CD14-positive monocyte (primary cell): ENCODE measurements at regions not wholly inside any gene's neighbourhood (a gene's known extent, or its start where the extent isn't known, plus 50 kb on each side); places are given as distances from the start of the nearest gene placed in this dataset.

ENCODE experiments used
- DNase-seq, 3 donors: peaks; one replicate each; pipeline ENCODE4 v3.0.0-alpha.2; 2011 to 2022
- H2AFZ ChIP-seq: 2 replicates; pipeline ENCODE4 v1.6.0; 2012; ENCODE audit warnings: mild to moderate bottlenecking, low read depth, low read length, inconsistent platforms; ENCODE audit not compliant: insufficient read depth, poor library complexity, severe bottlenecking
- H3K27ac ChIP-seq, 2 donors: 1 replicate in 1 of 2; 2 replicates in 1 of 2; pipeline ENCODE4 v1.5.1; 2012 to 2013; ENCODE audit warnings: low read length in 2 of 2, control low read depth in 1 of 2, inconsistent platforms in 1 of 2, low read depth in 1 of 2, mild to moderate bottlenecking in 1 of 2
- H3K27me3 ChIP-seq, 2 donors: one replicate each; pipeline versions ENCODE4 v1.6.0 to v1.6.1; 2011 to 2013; ENCODE audit warnings: low read length in 2 of 2; ENCODE audit not compliant: control insufficient read depth in 2 of 2, insufficient read depth in 2 of 2
- H3K36me3 ChIP-seq, 2 donors: replicated peaks in 1 of 2; 1 replicate in 1 of 2; 2 replicates in 1 of 2; pipeline versions ENCODE4 v1.5.1 to v1.6.1; 2012 to 2013; ENCODE audit warnings: low read length in 2 of 2, control low read depth in 1 of 2, inconsistent platforms in 1 of 2, mild to moderate bottlenecking in 1 of 2; ENCODE audit not compliant: insufficient read depth in 2 of 2, control insufficient read depth in 1 of 2
- H3K4me1 ChIP-seq, 2 donors: 1 replicate in 1 of 2; 2 replicates in 1 of 2; pipeline versions ENCODE4 v1.5.1 to v1.6.1; 2012 to 2013; ENCODE audit warnings: low read length in 2 of 2, control low read depth in 1 of 2, inconsistent platforms in 1 of 2, mild to moderate bottlenecking in 1 of 2, moderate library complexity in 1 of 2; ENCODE audit not compliant: insufficient read depth in 2 of 2, control insufficient read depth in 1 of 2
- H3K4me2 ChIP-seq: replicated peaks from 2 replicates; pipeline ENCODE3; 2012; ENCODE audit warnings: low read length, moderate library complexity, mild to moderate bottlenecking; ENCODE audit not compliant: poor library complexity, severe bottlenecking; ENCODE audit errors: extremely low read depth
- H3K4me3 ChIP-seq, 3 experiments: fragments of 200-600 bp in 1 of 3; sonication (generic) in 1 of 3; replicated peaks in 1 of 3; 1 replicate in 2 of 3; 2 replicates in 1 of 3; pipeline ENCODE4 v1.5.1; 2011 to 2013; ENCODE audit warnings: low read length in 3 of 3, mild to moderate bottlenecking in 3 of 3, control low read depth in 2 of 3, low read depth in 2 of 3, inconsistent platforms in 1 of 3, moderate library complexity in 1 of 3
- H3K79me2 ChIP-seq: 2 replicates; pipeline ENCODE4 v1.6.0; 2012; ENCODE audit warnings: mild to moderate bottlenecking, control low read depth, inconsistent platforms, low read length, moderate library complexity; ENCODE audit not compliant: insufficient read depth
- H3K9ac ChIP-seq: 2 replicates; pipeline ENCODE4 v1.6.0; 2017; ENCODE audit warnings: low read length, mild to moderate bottlenecking; ENCODE audit not compliant: insufficient read depth, poor library complexity, severe bottlenecking
- H3K9me3 ChIP-seq, 2 donors: replicated peaks in 1 of 2; 1 replicate in 1 of 2; 2 replicates in 1 of 2; pipeline versions ENCODE4 v1.5.1 to v1.6.1; 2012 to 2013; ENCODE audit warnings: low read length in 2 of 2, control low read depth in 1 of 2; ENCODE audit not compliant: control insufficient read depth in 1 of 2, insufficient read depth in 1 of 2
- H4K20me1 ChIP-seq: 2 replicates; pipeline ENCODE4 v1.6.0; 2012; ENCODE audit warnings: mild to moderate bottlenecking, low read length, control low read depth, moderate library complexity; ENCODE audit not compliant: insufficient read depth
- H3K27ac Mint-ChIP-seq, 7 donors: one replicate each; pipeline ENCODE4 v1.8.0; 2020; ENCODE audit warnings: mild to moderate bottlenecking in 7 of 7, mixed read lengths in 7 of 7, moderate library complexity in 6 of 7, inconsistent platforms in 2 of 7
- H3K27me3 Mint-ChIP-seq, 3 donors: one replicate each; pipeline ENCODE4 v1.8.0; 2021 to 2022; ENCODE audit warnings: low read depth in 3 of 3, mild to moderate bottlenecking in 3 of 3, mixed read lengths in 3 of 3, moderate library complexity in 3 of 3, inconsistent platforms in 1 of 3
- H3K36me3 Mint-ChIP-seq, 2 donors: one replicate each; pipeline ENCODE4 v1.8.0; 2020; ENCODE audit warnings: mixed read lengths in 2 of 2, inconsistent platforms in 1 of 2, mild to moderate bottlenecking in 1 of 2
- H3K4me1 Mint-ChIP-seq: one replicate; pipeline ENCODE4 v1.8.0; 2020; ENCODE audit warnings: mild to moderate bottlenecking, mixed read lengths
- H3K4me3 Mint-ChIP-seq, 2 donors: one replicate each; pipeline ENCODE4 v1.8.0; 2020; ENCODE audit warnings: mild to moderate bottlenecking in 2 of 2, mixed read lengths in 2 of 2, moderate library complexity in 1 of 2
- H3K9me3 Mint-ChIP-seq, 7 donors: one replicate each; pipeline ENCODE4 v1.8.0; 2020 to 2022; ENCODE audit warnings: mixed read lengths in 7 of 7, mild to moderate bottlenecking in 6 of 7, moderate library complexity in 6 of 7, inconsistent platforms in 2 of 7
- WGBS: methylation state at CpG from one replicate; pipeline ENCODE4 v1.1.5; 2013; ENCODE audit warnings: missing lambda C conversion rate; ENCODE audit not compliant: insufficient coverage; 5-methylcytosine and 5-hydroxymethylcytosine counted together
- intact Hi-C, 2 donors: fragments of 100-400 bp; cut with micrococcal nuclease; formaldehyde crosslinking; loops; one replicate each; pipeline versions ENCODE4 v1.15.0 to v1.15.1; 2023
- TF ChIP-seq, protein P1 (sequence below): fragments of 200-600 bp; IDR thresholded peaks from one replicate; pipeline ENCODE4 v1.8.0; 2022; ENCODE audit warnings: antibody characterized with exemption, mild to moderate bottlenecking

GRCh38 chr11:76259299-76259908 is 53.1 kb upstream of the WNT11 start:
- no peaks in the 10 kb centered on the region for H3K27me3 ChIP-seq
- H3K27ac ChIP-seq = no peak overlapping the region
- DNase-seq = no peak
- intact Hi-C loops = no loop called here
- no peaks in the 10 kb centered on the region for H3K36me3 Mint-ChIP-seq
- no peaks in the 10 kb centered on the region for H3K36me3 ChIP-seq
- H3K4me3 ChIP-seq = no peak overlapping the region
- no peak overlapping the region for H3K4me3 Mint-ChIP-seq
- TF ChIP-seq, protein P1, sequence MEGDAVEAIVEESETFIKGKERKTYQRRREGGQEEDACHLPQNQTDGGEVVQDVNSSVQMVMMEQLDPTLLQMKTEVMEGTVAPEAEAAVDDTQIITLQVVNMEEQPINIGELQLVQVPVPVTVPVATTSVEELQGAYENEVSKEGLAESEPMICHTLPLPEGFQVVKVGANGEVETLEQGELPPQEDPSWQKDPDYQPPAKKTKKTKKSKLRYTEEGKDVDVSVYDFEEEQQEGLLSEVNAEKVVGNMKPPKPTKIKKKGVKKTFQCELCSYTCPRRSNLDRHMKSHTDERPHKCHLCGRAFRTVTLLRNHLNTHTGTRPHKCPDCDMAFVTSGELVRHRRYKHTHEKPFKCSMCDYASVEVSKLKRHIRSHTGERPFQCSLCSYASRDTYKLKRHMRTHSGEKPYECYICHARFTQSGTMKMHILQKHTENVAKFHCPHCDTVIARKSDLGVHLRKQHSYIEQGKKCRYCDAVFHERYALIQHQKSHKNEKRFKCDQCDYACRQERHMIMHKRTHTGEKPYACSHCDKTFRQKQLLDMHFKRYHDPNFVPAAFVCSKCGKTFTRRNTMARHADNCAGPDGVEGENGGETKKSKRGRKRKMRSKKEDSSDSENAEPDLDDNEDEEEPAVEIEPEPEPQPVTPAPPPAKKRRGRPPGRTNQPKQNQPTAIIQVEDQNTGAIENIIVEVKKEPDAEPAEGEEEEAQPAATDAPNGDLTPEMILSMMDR = no peak
- no peaks in the 10 kb centered on the region for H3K79me2 ChIP-seq
- no peaks in the 10 kb centered on the region for H3K9me3 ChIP-seq
- peaks cover 2 to 5% (median 3%) of the 10 kb centered on the region in 3 donors for H3K27me3 Mint-ChIP-seq
- H3K27ac Mint-ChIP-seq = no peak overlapping the region
- H3K9me3 Mint-ChIP-seq = no peaks in the 10 kb centered on the region
- H3K4me1 Mint-ChIP-seq = no peaks in the 10 kb centered on the region
- H4K20me1 ChIP-seq = no peaks in the 10 kb centered on the region
- no peak overlapping the region for H3K4me2 ChIP-seq
- H2AFZ ChIP-seq = no peak overlapping the region
- H3K4me1 ChIP-seq = no peaks in the 10 kb centered on the region
- H3K9ac ChIP-seq = no peak overlapping the region

- Mint-ChIP-seq H3K9me3 (no peaks in the 10 kb centered on the region), H3K36me3 (no peaks in the 10 kb centered on the region), H3K27me3 (peaks cover 1 to 3% (median 2%) of the 10 kb centered on the region in 3 donors), H3K4me3 (no peak overlapping the region), H3K27ac (peak overlapping the region in 2 of 7 donors; percentile 46 to 73), H3K4me1 (peaks cover 10% of the 10 kb centered on the region)
- 82% methylated on average over 9 of the region's 15 CpGs for WGBS
- no peak for DNase-seq
- TF ChIP-seq, protein P1 = no peak
- H3K4me2 ChIP-seq = no peak overlapping the region
- H3K4me3 ChIP-seq = no peak overlapping the region
- peaks cover 7 to 8% of the 10 kb centered on the region in 2 donors for H3K4me1 ChIP-seq
- no peak overlapping the region for H2AFZ ChIP-seq
- H3K9ac ChIP-seq = no peak overlapping the region
- no peaks in the 10 kb centered on the region for H4K20me1 ChIP-seq
- no peaks in the 10 kb centered on the region for H3K27me3 ChIP-seq
- no peaks in the 10 kb centered on the region for H3K36me3 ChIP-seq
- H3K27ac ChIP-seq = no peak overlapping the region
- H3K9me3 ChIP-seq = no peaks in the 10 kb centered on the region
- intact Hi-C loops = no loop called here
- H3K79me2 ChIP-seq = no peaks in the 10 kb centered on the region
Measured at GRCh38 chr11:76257074-76257719, 50.9 kb upstream of the WNT11 start.
